ENCODE measurements at regions not wholly inside any gene's neighbourhood (a gene's known extent, or its start where the extent isn't known, plus 50 kb on each side); places are given as distances from the start of the nearest gene placed in this dataset.

DNA sequence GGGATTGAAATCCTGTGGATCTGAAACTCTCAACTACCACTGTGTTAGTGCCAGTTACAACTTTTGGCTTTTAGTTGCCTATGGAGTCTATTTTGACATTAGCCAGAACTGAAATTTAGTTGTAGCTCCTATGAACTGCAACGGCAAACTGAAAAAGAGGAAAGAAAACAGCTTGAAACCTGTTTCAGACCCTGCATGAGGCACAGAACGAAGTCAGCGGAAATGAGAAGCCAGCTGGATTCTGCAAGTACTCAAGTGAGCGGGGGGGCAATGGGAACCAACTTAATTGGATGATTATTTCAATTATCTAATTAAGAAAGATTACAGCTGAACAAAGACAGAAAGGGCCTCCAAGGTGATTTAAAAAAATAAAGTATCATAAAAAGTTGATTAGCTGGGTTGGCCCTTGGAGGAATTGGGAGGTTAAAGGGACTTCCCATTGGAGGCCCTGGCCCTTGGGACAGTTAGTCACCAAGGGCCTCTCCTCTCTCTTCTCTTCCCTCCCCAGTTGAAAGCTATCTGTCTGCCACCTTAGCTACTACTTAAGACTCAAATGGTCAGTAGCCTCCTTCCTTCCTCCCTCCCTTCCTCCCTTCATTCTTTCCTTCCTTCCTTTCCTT is 352.1 kb downstream of the SHQ1 start:
- Mint-ChIP-seq H3K4me1 (ENCODE audit: low read depth, unreplicated experiment) (peaks cover 12% of the 10 kb centered on the region), H3K27ac (ENCODE audit: unreplicated experiment) (no peak overlapping the region), H3K4me3 (ENCODE audit: unreplicated experiment) (no peak overlapping the region), H3K36me3 (ENCODE audit: low read depth, unreplicated experiment) (no peaks in the 10 kb centered on the region), H3K9me3 (ENCODE audit: unreplicated experiment) (peaks cover 12% of the 10 kb centered on the region), H3K27me3 (ENCODE audit: low read depth, unreplicated experiment) (peaks cover 2% of the 10 kb centered on the region)
- peaks cover 4% of the 10 kb centered on the region for H3K9me3 ChIP-seq (ENCODE audit: insufficient read depth, low read depth, low read length)
- no peaks in the 10 kb centered on the region for H4K20me1 ChIP-seq (ENCODE audit: insufficient read depth, low read length)
- H3K4me1 ChIP-seq (ENCODE audit: insufficient read depth, low read length), result peaks cover 13% of the 10 kb centered on the region
- no peak overlapping the region for H3K4me2 ChIP-seq (ENCODE audit: low read length)
- TF ChIP-seq, protein P1, sequence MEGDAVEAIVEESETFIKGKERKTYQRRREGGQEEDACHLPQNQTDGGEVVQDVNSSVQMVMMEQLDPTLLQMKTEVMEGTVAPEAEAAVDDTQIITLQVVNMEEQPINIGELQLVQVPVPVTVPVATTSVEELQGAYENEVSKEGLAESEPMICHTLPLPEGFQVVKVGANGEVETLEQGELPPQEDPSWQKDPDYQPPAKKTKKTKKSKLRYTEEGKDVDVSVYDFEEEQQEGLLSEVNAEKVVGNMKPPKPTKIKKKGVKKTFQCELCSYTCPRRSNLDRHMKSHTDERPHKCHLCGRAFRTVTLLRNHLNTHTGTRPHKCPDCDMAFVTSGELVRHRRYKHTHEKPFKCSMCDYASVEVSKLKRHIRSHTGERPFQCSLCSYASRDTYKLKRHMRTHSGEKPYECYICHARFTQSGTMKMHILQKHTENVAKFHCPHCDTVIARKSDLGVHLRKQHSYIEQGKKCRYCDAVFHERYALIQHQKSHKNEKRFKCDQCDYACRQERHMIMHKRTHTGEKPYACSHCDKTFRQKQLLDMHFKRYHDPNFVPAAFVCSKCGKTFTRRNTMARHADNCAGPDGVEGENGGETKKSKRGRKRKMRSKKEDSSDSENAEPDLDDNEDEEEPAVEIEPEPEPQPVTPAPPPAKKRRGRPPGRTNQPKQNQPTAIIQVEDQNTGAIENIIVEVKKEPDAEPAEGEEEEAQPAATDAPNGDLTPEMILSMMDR (IDR thresholded peaks at IDR 0.05; ENCODE audit: insufficient read depth, low read depth, low read length), result no peak
- no peak for TF ChIP-seq EZH2 (IDR thresholded peaks at IDR 0.05; ENCODE audit: insufficient read depth, low read length)
- H3K36me3 ChIP-seq (ENCODE audit: insufficient read depth, low read length), result no peaks in the 10 kb centered on the region
- DNase-seq (ENCODE audit: low read depth) (no peak), FAIRE-seq (no peak)
- H3K27me3 ChIP-seq (ENCODE audit: insufficient read depth, low read length), result peaks cover 2% of the 10 kb centered on the region
- H3K79me2 ChIP-seq (ENCODE audit: insufficient read depth, low read length), result no peaks in the 10 kb centered on the region
- H3K27ac ChIP-seq (ENCODE audit: low read depth, low read length), result no peak overlapping the region
- no peak overlapping the region for H2AFZ ChIP-seq (ENCODE audit: low read depth, low read length)
- H3K9ac ChIP-seq (ENCODE audit: low read length), result no peak overlapping the region
- no peak overlapping the region for H3K4me3 ChIP-seq (ENCODE audit: insufficient read depth, low read depth, low read length)

DNA sequence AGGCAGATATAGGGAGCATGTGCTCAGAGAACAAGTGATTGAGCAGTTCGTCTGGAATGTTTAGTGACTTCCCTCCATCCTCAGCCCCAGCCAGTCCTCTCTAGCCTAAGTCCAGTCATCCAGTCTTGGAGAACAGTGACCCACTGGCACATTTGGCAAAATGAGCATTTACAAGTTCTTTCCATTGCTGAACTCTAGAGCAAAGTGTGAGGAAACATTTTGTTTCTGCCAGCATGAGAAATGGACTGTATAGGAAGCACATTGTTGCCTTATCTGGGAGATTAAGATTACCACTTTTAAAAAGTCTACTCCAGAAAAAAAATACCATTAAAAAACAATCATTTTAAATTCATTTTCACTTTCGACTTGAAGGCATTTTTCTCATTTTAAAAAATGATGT is 353.6 kb downstream of the SHQ1 start:
- no peak overlapping the region for H3K27ac ChIP-seq (ENCODE audit: low read depth, low read length)
- no peaks in the 10 kb centered on the region for H3K27me3 Mint-ChIP-seq (ENCODE audit: low read depth, unreplicated experiment)
- peaks cover 12% of the 10 kb centered on the region for H3K4me1 Mint-ChIP-seq (ENCODE audit: low read depth, unreplicated experiment)
- no peaks in the 10 kb centered on the region for H3K36me3 Mint-ChIP-seq (ENCODE audit: low read depth, unreplicated experiment)
- FAIRE-seq, result no peak
- no peaks in the 10 kb centered on the region for H3K36me3 ChIP-seq (ENCODE audit: insufficient read depth, low read length)
- no peak overlapping the region for H3K27ac Mint-ChIP-seq (ENCODE audit: unreplicated experiment)
- no peak overlapping the region for H2AFZ ChIP-seq (ENCODE audit: low read depth, low read length)
- TF ChIP-seq EZH2 (IDR thresholded peaks at IDR 0.05; ENCODE audit: insufficient read depth, low read length), result no peak
- TF ChIP-seq, protein P1 (IDR thresholded peaks at IDR 0.05; ENCODE audit: insufficient read depth, low read depth, low read length), result no peak
- H3K9me3 ChIP-seq (ENCODE audit: insufficient read depth, low read depth, low read length), result peaks cover 4% of the 10 kb centered on the region
- H3K4me2 ChIP-seq (ENCODE audit: low read length), result no peak overlapping the region
- H3K9ac ChIP-seq (ENCODE audit: low read length), result no peak overlapping the region
- peaks cover 2% of the 10 kb centered on the region for H3K27me3 ChIP-seq (ENCODE audit: insufficient read depth, low read length)
- peak; percentile 51 for DNase-seq (ENCODE audit: low read depth)
- peaks cover 12% of the 10 kb centered on the region for H3K9me3 Mint-ChIP-seq (ENCODE audit: unreplicated experiment)
- peaks cover 13% of the 10 kb centered on the region for H3K4me1 ChIP-seq (ENCODE audit: insufficient read depth, low read length)
- H4K20me1 ChIP-seq (ENCODE audit: insufficient read depth, low read length), result no peaks in the 10 kb centered on the region
- H3K4me3 ChIP-seq (ENCODE audit: insufficient read depth, low read depth, low read length), result no peak overlapping the region
- H3K4me3 Mint-ChIP-seq (ENCODE audit: unreplicated experiment), result no peak overlapping the region
- no peaks in the 10 kb centered on the region for H3K79me2 ChIP-seq (ENCODE audit: insufficient read depth, low read length)

DNA sequence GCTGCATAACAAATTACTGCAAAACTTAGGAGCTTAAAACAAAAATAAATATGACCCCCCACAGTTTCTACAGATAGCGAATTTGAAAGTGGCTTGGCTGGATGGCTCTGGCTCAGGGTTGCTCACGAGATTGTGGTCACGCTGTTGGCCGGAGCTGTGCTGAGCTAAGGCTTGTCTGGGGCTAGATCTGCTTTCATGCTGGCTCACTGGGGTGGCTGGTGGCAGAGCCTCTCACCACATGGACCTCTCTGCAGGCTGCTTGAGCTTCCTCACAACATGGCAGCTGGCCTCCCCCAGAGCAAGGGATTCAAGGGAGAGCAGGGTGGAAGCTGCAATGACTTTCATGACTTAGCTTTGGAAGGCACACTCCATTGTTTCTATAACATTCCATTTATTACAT is 354.1 kb downstream of the SHQ1 start:
- no peak for TF ChIP-seq EZH2 (IDR thresholded peaks at IDR 0.05; ENCODE audit: insufficient read depth, low read length)
- H3K4me1 ChIP-seq (ENCODE audit: insufficient read depth, low read length), result peaks cover 13% of the 10 kb centered on the region
- H3K9me3 ChIP-seq (ENCODE audit: insufficient read depth, low read depth, low read length), result peaks cover 4% of the 10 kb centered on the region
- H4K20me1 ChIP-seq (ENCODE audit: insufficient read depth, low read length), result no peaks in the 10 kb centered on the region
- DNase-seq (ENCODE audit: low read depth) (no peak), FAIRE-seq (no peak)
- H3K9ac ChIP-seq (ENCODE audit: low read length), result no peak overlapping the region
- no peaks in the 10 kb centered on the region for H3K36me3 ChIP-seq (ENCODE audit: insufficient read depth, low read length)
- H3K27ac ChIP-seq (ENCODE audit: low read depth, low read length), result no peak overlapping the region
- peaks cover 2% of the 10 kb centered on the region for H3K27me3 ChIP-seq (ENCODE audit: insufficient read depth, low read length)
- Mint-ChIP-seq H3K9me3 (ENCODE audit: unreplicated experiment) (peaks cover 10% of the 10 kb centered on the region), H3K4me3 (ENCODE audit: unreplicated experiment) (peak overlapping the region; percentile 8), H3K36me3 (ENCODE audit: low read depth, unreplicated experiment) (no peaks in the 10 kb centered on the region), H3K27me3 (ENCODE audit: low read depth, unreplicated experiment) (no peaks in the 10 kb centered on the region), H3K27ac (ENCODE audit: unreplicated experiment) (no peak overlapping the region), H3K4me1 (ENCODE audit: low read depth, unreplicated experiment) (peaks cover 12% of the 10 kb centered on the region)
- no peak overlapping the region for H3K4me3 ChIP-seq (ENCODE audit: insufficient read depth, low read depth, low read length)
- no peaks in the 10 kb centered on the region for H3K79me2 ChIP-seq (ENCODE audit: insufficient read depth, low read length)
- H2AFZ ChIP-seq (ENCODE audit: low read depth, low read length), result no peak overlapping the region
- H3K4me2 ChIP-seq (ENCODE audit: low read length), result no peak overlapping the region

Data from astrocyte (in vitro differentiated cells and primary cell).